CD14-positive monocyte (primary cell): ENCODE measurements at regions not wholly inside any gene's neighbourhood (a gene's known extent, or its start where the extent isn't known, plus 50 kb on each side); places are given as distances from the start of the nearest gene placed in this dataset.
A peak's percentile ranks its signal among the peaks of the same experiment; 100 is the strongest.

ENCODE experiments used
- DNase-seq, 3 donors: peaks; one replicate each; pipeline ENCODE4 v3.0.0-alpha.2; 2011 to 2022
- H2AFZ ChIP-seq: 2 replicates; pipeline ENCODE4 v1.6.0; 2012; ENCODE audit warnings: mild to moderate bottlenecking, low read depth, low read length, inconsistent platforms; ENCODE audit not compliant: insufficient read depth, poor library complexity, severe bottlenecking
- H3K27ac ChIP-seq, 2 donors: 1 replicate in 1 of 2; 2 replicates in 1 of 2; pipeline ENCODE4 v1.5.1; 2012 to 2013; ENCODE audit warnings: low read length in 2 of 2, control low read depth in 1 of 2, inconsistent platforms in 1 of 2, low read depth in 1 of 2, mild to moderate bottlenecking in 1 of 2
- H3K27me3 ChIP-seq, 2 donors: one replicate each; pipeline versions ENCODE4 v1.6.0 to v1.6.1; 2011 to 2013; ENCODE audit warnings: low read length in 2 of 2; ENCODE audit not compliant: control insufficient read depth in 2 of 2, insufficient read depth in 2 of 2
- H3K36me3 ChIP-seq, 2 donors: replicated peaks in 1 of 2; 1 replicate in 1 of 2; 2 replicates in 1 of 2; pipeline versions ENCODE4 v1.5.1 to v1.6.1; 2012 to 2013; ENCODE audit warnings: low read length in 2 of 2, control low read depth in 1 of 2, inconsistent platforms in 1 of 2, mild to moderate bottlenecking in 1 of 2; ENCODE audit not compliant: insufficient read depth in 2 of 2, control insufficient read depth in 1 of 2
- H3K4me1 ChIP-seq, 2 donors: 1 replicate in 1 of 2; 2 replicates in 1 of 2; pipeline versions ENCODE4 v1.5.1 to v1.6.1; 2012 to 2013; ENCODE audit warnings: low read length in 2 of 2, control low read depth in 1 of 2, inconsistent platforms in 1 of 2, mild to moderate bottlenecking in 1 of 2, moderate library complexity in 1 of 2; ENCODE audit not compliant: insufficient read depth in 2 of 2, control insufficient read depth in 1 of 2
- H3K4me2 ChIP-seq: replicated peaks from 2 replicates; pipeline ENCODE3; 2012; ENCODE audit warnings: low read length, moderate library complexity, mild to moderate bottlenecking; ENCODE audit not compliant: poor library complexity, severe bottlenecking; ENCODE audit errors: extremely low read depth
- H3K4me3 ChIP-seq, 3 experiments: fragments of 200-600 bp in 1 of 3; sonication (generic) in 1 of 3; replicated peaks in 1 of 3; 1 replicate in 2 of 3; 2 replicates in 1 of 3; pipeline ENCODE4 v1.5.1; 2011 to 2013; ENCODE audit warnings: low read length in 3 of 3, mild to moderate bottlenecking in 3 of 3, control low read depth in 2 of 3, low read depth in 2 of 3, inconsistent platforms in 1 of 3, moderate library complexity in 1 of 3
- H3K79me2 ChIP-seq: 2 replicates; pipeline ENCODE4 v1.6.0; 2012; ENCODE audit warnings: mild to moderate bottlenecking, control low read depth, inconsistent platforms, low read length, moderate library complexity; ENCODE audit not compliant: insufficient read depth
- H3K9ac ChIP-seq: 2 replicates; pipeline ENCODE4 v1.6.0; 2017; ENCODE audit warnings: low read length, mild to moderate bottlenecking; ENCODE audit not compliant: insufficient read depth, poor library complexity, severe bottlenecking
- H3K9me3 ChIP-seq, 2 donors: replicated peaks in 1 of 2; 1 replicate in 1 of 2; 2 replicates in 1 of 2; pipeline versions ENCODE4 v1.5.1 to v1.6.1; 2012 to 2013; ENCODE audit warnings: low read length in 2 of 2, control low read depth in 1 of 2; ENCODE audit not compliant: control insufficient read depth in 1 of 2, insufficient read depth in 1 of 2
- H4K20me1 ChIP-seq: 2 replicates; pipeline ENCODE4 v1.6.0; 2012; ENCODE audit warnings: mild to moderate bottlenecking, low read length, control low read depth, moderate library complexity; ENCODE audit not compliant: insufficient read depth
- H3K27ac Mint-ChIP-seq, 7 donors: one replicate each; pipeline ENCODE4 v1.8.0; 2020; ENCODE audit warnings: mild to moderate bottlenecking in 7 of 7, mixed read lengths in 7 of 7, moderate library complexity in 6 of 7, inconsistent platforms in 2 of 7
- H3K27me3 Mint-ChIP-seq, 3 donors: one replicate each; pipeline ENCODE4 v1.8.0; 2021 to 2022; ENCODE audit warnings: low read depth in 3 of 3, mild to moderate bottlenecking in 3 of 3, mixed read lengths in 3 of 3, moderate library complexity in 3 of 3, inconsistent platforms in 1 of 3
- H3K36me3 Mint-ChIP-seq, 2 donors: one replicate each; pipeline ENCODE4 v1.8.0; 2020; ENCODE audit warnings: mixed read lengths in 2 of 2, inconsistent platforms in 1 of 2, mild to moderate bottlenecking in 1 of 2
- H3K4me1 Mint-ChIP-seq: one replicate; pipeline ENCODE4 v1.8.0; 2020; ENCODE audit warnings: mild to moderate bottlenecking, mixed read lengths
- H3K4me3 Mint-ChIP-seq, 2 donors: one replicate each; pipeline ENCODE4 v1.8.0; 2020; ENCODE audit warnings: mild to moderate bottlenecking in 2 of 2, mixed read lengths in 2 of 2, moderate library complexity in 1 of 2
- H3K9me3 Mint-ChIP-seq, 7 donors: one replicate each; pipeline ENCODE4 v1.8.0; 2020 to 2022; ENCODE audit warnings: mixed read lengths in 7 of 7, mild to moderate bottlenecking in 6 of 7, moderate library complexity in 6 of 7, inconsistent platforms in 2 of 7
- CTCF ChIP-seq: fragments of 200-600 bp; IDR thresholded peaks from one replicate; pipeline ENCODE4 v1.8.0; 2022; ENCODE audit warnings: antibody characterized with exemption, mild to moderate bottlenecking
- WGBS: methylation state at CpG from one replicate; pipeline ENCODE4 v1.1.5; 2013; ENCODE audit warnings: missing lambda C conversion rate; ENCODE audit not compliant: insufficient coverage; 5-methylcytosine and 5-hydroxymethylcytosine counted together
- intact Hi-C, 2 donors: fragments of 100-400 bp; cut with micrococcal nuclease; formaldehyde crosslinking; loops; one replicate each; pipeline versions ENCODE4 v1.15.0 to v1.15.1; 2023

- no peaks in the 10 kb centered on the region for H3K9me3 ChIP-seq
- DNase-seq, result no peak
- peaks cover 21% of the 10 kb centered on the region for H3K4me1 Mint-ChIP-seq
- H3K27ac ChIP-seq, result no peak overlapping the region
- H3K27me3 ChIP-seq, result no peaks in the 10 kb centered on the region
- peaks cover 0 to 6% (median 0%) of the 10 kb centered on the region in 7 donors for H3K9me3 Mint-ChIP-seq
- peak overlapping the region in 1 of 7 donors; percentile 43 for H3K27ac Mint-ChIP-seq
- H3K4me1 ChIP-seq, result no peaks in the 10 kb centered on the region
- no peak overlapping the region for H3K4me3 Mint-ChIP-seq
- H3K36me3 Mint-ChIP-seq, result peaks cover 0 to 2% of the 10 kb centered on the region in 2 donors
- no CpG with 5 or more reads among the region's 2 CpGs for WGBS
- intact Hi-C loops, result no loop called here
- TF ChIP-seq CTCF, result no peak
- H3K4me3 ChIP-seq, result no peak overlapping the region
- no peaks in the 10 kb centered on the region for H3K79me2 ChIP-seq
- no peak overlapping the region for H3K4me2 ChIP-seq
- H3K36me3 ChIP-seq, result no peaks in the 10 kb centered on the region
- peaks cover 0 to 2% (median 0%) of the 10 kb centered on the region in 3 donors for H3K27me3 Mint-ChIP-seq
- H3K9ac ChIP-seq, result no peak overlapping the region
- H2AFZ ChIP-seq, result peak overlapping the region; percentile 9
- H4K20me1 ChIP-seq, result no peaks in the 10 kb centered on the region
These were observed 108.4 kb upstream of the CDC42EP3 start for GRCh38 chr2:37779611-37780386.

- peak overlapping the region in 1 of 7 donors; percentile 43 for H3K27ac Mint-ChIP-seq
- H3K4me1 ChIP-seq, result no peaks in the 10 kb centered on the region
- WGBS, result 100% methylated on average over 2 of the region's 2 CpGs
- H3K36me3 ChIP-seq, result no peaks in the 10 kb centered on the region
- no peaks in the 10 kb centered on the region for H4K20me1 ChIP-seq
- intact Hi-C loops, result no loop called here
- peaks cover 0 to 2% of the 10 kb centered on the region in 2 donors for H3K36me3 Mint-ChIP-seq
- H2AFZ ChIP-seq, result no peak overlapping the region
- H3K27me3 Mint-ChIP-seq, result peaks cover 0 to 2% (median 0%) of the 10 kb centered on the region in 3 donors
- H3K4me3 Mint-ChIP-seq, result no peak overlapping the region
- H3K27ac ChIP-seq, result no peak overlapping the region
- H3K4me2 ChIP-seq, result no peak overlapping the region
- H3K9me3 ChIP-seq, result no peaks in the 10 kb centered on the region
- H3K9me3 Mint-ChIP-seq, result peaks cover 0 to 3% (median 0%) of the 10 kb centered on the region in 7 donors
- no peaks in the 10 kb centered on the region for H3K79me2 ChIP-seq
- H3K9ac ChIP-seq, result no peak overlapping the region
- TF ChIP-seq CTCF, result no peak
- H3K4me3 ChIP-seq, result no peak overlapping the region
- H3K27me3 ChIP-seq, result no peaks in the 10 kb centered on the region
- no peak for DNase-seq
- H3K4me1 Mint-ChIP-seq, result peaks cover 21% of the 10 kb centered on the region
These were observed 108.9 kb upstream of the CDC42EP3 start for GRCh38 chr2:37780387-37780676.
